COLO829 (cell line): ENCODE measurements at regions not wholly inside any gene's neighbourhood (a gene's known extent, or its start where the extent isn't known, plus 50 kb on each side); places are given as distances from the start of the nearest gene placed in this dataset.

Source experiments
- DNase-seq: peaks from one replicate; pipeline ENCODE4 v3.0.0; 2012; ENCODE audit warnings: low spot score

DNA sequence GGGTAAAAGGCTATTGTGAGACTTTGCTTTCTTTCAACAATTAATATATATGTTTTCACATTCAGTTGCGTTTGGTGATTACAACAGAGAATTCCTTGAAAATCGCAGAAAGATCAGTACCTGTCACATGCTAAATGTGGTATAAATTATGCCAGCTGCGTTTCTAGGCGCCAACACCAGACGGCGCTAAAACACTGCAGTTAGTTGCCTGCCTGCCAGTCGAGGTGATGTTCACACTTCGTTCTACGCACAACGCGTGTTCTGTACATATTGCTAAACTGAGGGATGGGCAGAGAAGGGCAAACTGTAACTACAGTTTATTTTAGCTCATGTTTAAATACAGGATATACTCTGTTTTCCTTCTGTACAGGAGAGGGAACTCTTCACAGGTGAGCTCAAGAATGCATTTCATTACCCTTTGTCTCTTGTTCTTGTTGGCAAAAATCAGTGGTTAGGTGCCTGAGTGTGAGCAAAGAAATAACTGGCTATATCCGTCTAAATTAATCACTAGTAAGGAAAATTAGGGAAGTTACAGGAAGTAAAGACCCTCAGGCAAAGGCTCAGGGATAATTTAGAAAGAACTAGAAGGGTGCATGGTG is 100.1 kb upstream of the RGS17 start:
- peak; percentile 31 for DNase-seq

GRCh38 chr6:153218184-153218792 is 87.2 kb upstream of the RGS17 start:
- no peak for DNase-seq

DNA sequence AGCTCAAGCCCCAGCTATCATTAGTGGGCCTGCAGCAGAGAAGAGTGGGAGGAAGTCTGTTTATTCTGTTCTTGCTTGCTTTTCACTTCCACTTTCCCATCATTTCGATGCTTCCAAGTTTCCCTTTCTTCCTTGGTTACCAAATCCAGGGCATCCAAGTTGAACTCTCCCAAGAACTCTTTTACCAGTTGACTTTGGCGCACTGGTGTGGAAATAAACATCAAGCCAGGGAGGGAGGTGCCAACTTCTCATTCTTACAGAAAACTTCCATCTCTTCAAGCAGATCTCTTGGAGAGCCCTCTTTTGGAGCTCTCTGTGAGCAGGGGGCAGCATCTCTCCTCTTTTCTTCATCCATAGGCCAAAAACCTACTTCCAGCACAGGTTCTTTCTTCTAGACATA is 85.7 kb upstream of the RGS17 start:
- no peak for DNase-seq

DNA sequence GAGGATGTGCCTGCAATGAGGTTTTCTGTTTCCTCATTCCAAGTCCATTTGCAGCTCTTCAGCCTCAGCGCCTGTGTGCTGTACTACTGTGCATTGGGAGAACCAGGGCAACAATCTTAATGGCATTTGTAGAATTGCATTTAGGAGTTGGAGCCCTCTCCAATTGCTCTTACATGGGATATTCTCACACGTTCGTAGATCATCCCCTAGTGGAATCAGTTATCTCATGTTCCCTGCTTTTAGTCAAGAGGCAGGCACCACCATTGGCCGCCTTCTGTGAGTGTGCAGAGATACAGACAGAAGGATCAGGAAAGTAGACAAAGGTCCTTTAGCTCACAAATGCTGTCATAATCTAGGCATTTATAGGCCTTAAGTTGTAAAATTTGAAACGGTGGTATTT is 84.2 kb upstream of the RGS17 start:
- no peak for DNase-seq

GRCh38 chr6:153214436-153214835 is 83.4 kb upstream of the RGS17 start:
- no peak for DNase-seq

GRCh38 chr6:153210083-153210482 is 79.0 kb upstream of the RGS17 start:
- DNase-seq, result peak; percentile 4

DNA sequence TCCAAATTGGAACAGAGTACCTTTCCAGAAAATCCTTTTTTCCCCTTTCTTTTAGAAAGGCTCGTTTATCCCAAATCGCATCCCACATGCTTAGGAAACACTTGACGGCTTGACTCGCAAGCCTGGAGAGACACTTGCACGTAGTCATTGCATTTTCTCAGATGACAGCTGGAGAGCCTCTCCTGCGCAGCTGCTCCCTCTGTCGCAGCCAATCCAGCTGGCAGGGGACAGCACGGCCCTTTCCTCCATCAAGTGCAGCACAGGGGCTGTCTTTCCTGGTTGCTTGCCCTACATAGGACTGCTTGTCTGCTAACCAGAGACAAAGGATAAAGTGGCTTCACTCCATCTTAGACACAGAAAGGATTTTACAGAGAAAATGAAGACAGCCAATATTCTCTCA is 77.6 kb upstream of the RGS17 start:
- no peak for DNase-seq

DNA sequence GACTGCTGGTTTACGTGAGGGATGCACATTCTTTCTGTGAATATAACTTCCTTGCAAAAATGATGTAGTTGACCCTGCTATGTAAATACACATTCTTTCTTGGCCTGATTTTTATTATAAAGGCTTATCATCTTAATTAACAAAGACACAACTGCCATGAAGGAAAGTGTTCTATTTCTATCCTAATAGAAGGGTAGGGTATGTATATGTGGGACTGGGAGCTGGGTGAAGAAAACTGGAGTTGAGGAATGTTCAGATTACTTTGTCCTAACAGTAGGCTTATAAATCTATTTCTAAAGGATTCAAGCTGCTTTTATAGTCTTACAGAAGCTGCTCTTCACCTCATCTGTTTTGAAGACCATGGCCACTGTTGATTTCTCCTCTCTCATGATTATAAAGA is 76.5 kb upstream of the RGS17 start:
- no peak for DNase-seq

DNA sequence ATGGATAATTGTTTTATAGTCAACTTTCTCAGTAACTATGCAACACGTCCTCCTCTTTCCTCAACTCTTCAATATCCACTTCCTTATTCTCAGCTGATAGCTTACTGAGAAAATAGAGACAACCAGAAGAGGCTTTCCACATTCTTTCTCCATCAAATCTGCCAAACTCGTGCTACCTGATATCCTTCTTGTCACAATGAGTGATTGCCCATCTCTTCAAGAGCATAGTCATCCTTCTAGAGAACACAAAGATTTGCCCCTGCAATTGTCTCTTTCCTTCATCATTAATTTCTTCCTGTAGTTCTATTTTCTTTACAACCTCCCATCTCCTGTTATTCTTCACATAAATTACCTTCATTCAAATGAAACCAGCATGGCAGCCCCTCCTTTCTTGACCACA is 75.9 kb upstream of the RGS17 start:
- DNase-seq, result no peak

- no peak for DNase-seq
Measured at GRCh38 chr6:153192943-153193885, 62.1 kb upstream of the RGS17 start.

GRCh38 chr6:153183925-153184324 is 52.8 kb upstream of the RGS17 start:
- no peak for DNase-seq
